ENCODE measurements at regions not wholly inside any gene's neighbourhood (a gene's known extent, or its start where the extent isn't known, plus 50 kb on each side); places are given as distances from the start of the nearest gene placed in this dataset.

GRCh38 chr13:68428292-68428691 lies 1198.2 kb upstream of the PCDH9 start:
- no peak for DNase-seq

GRCh38 chr13:68417801-68418200 lies 1187.7 kb upstream of the PCDH9 start:
- DNase-seq = no peak

GRCh38 chr13:68410007-68410406 lies 1179.9 kb upstream of the PCDH9 start:
- no peak for DNase-seq

- no peak for DNase-seq
Observed at GRCh38 chr13:68390987-68391386, 1160.9 kb upstream of the PCDH9 start.

- DNase-seq = no peak
Observed at GRCh38 chr13:68386808-68387207, 1156.7 kb upstream of the PCDH9 start.

GRCh38 chr13:68380041-68380973 lies 1150.2 kb upstream of the PCDH9 start:
- DNase-seq = no peak

GRCh38 chr13:68378294-68378693 lies 1148.2 kb upstream of the PCDH9 start:
- no peak for DNase-seq

- DNase-seq = no peak
Observed at GRCh38 chr13:68375004-68375403, 1144.9 kb upstream of the PCDH9 start.

GRCh38 chr13:68369739-68370138 lies 1139.6 kb upstream of the PCDH9 start:
- no peak for DNase-seq

GRCh38 chr13:68368922-68369321 lies 1138.8 kb upstream of the PCDH9 start:
- DNase-seq = no peak

- DNase-seq = no peak
Observed at GRCh38 chr13:68359105-68359504, 1129.0 kb upstream of the PCDH9 start.

GRCh38 chr13:68358294-68358705 lies 1128.2 kb upstream of the PCDH9 start:
- DNase-seq = no peak

GRCh38 chr13:68350554-68350953 lies 1120.4 kb upstream of the PCDH9 start:
- DNase-seq = no peak

GRCh38 chr13:68347220-68347619 lies 1117.1 kb upstream of the PCDH9 start:
- DNase-seq = no peak

- no peak for DNase-seq
Observed at GRCh38 chr13:68345963-68346531, 1115.9 kb upstream of the PCDH9 start.

- no peak for DNase-seq
Observed at GRCh38 chr13:68323124-68323523, 1093.0 kb upstream of the PCDH9 start.

- DNase-seq = no peak
Observed at GRCh38 chr13:68319384-68319783, 1089.2 kb upstream of the PCDH9 start.

- DNase-seq = no peak
Observed at GRCh38 chr13:68304286-68304893, 1074.3 kb upstream of the PCDH9 start.

GRCh38 chr13:68293631-68294030 lies 1063.5 kb upstream of the PCDH9 start:
- no peak for DNase-seq

- DNase-seq = no peak
Observed at GRCh38 chr13:68292601-68293000, 1062.5 kb upstream of the PCDH9 start.

GRCh38 chr13:68291595-68291994 lies 1061.5 kb upstream of the PCDH9 start:
- DNase-seq = no peak

GRCh38 chr13:68275758-68276157 lies 1045.6 kb upstream of the PCDH9 start:
- DNase-seq = no peak

- no peak for DNase-seq
Observed at GRCh38 chr13:68272652-68273051, 1042.5 kb upstream of the PCDH9 start.

- DNase-seq = no peak
Observed at GRCh38 chr13:68264692-68265091, 1034.6 kb upstream of the PCDH9 start.
